Body of pancreas (tissue), 4 donors: ENCODE measurements at regions not wholly inside any gene's neighbourhood (a gene's known extent, or its start where the extent isn't known, plus 50 kb on each side); places are given as distances from the start of the nearest gene placed in this dataset.

Experiments
- ATAC-seq: fragments of 150-250 bp; one replicate; pipeline ENCODE4 v1.9.1; 2016
- DNase-seq, 4 donors: peaks; one replicate each; pipeline ENCODE4 v3.0.0-alpha.2; 2019
- H3K27ac ChIP-seq, 4 donors: fragments of 200-600 bp; sonication (generic); 1 replicate in 3 of 4; 2 replicates in 1 of 4; pipeline versions ENCODE4 v1.5.1 to v1.6.1; 2016 to 2019; ENCODE audit warnings: mild to moderate bottlenecking in 1 of 4, mixed read lengths in 1 of 4, moderate library complexity in 1 of 4
- H3K27me3 ChIP-seq, 2 donors: fragments of 200-600 bp; sonication (generic); one replicate each; pipeline ENCODE4 v1.6.0; 2016; ENCODE audit warnings: mild to moderate bottlenecking in 1 of 2
- H3K36me3 ChIP-seq, 2 donors: fragments of 200-600 bp; sonication (generic); replicated peaks in 1 of 2; 2 replicates each; pipeline ENCODE4 v1.5.1; 2016; ENCODE audit warnings: low read depth in 2 of 2; ENCODE audit not compliant: insufficient read depth in 1 of 2
- H3K4me1 ChIP-seq: fragments of 200-600 bp; sonication (generic); one replicate; pipeline ENCODE4 v1.6.0; 2016
- H3K4me3 ChIP-seq, 2 donors: fragments of 200-600 bp; sonication (generic); 1 replicate in 1 of 2; 2 replicates in 1 of 2; pipeline ENCODE4 v1.5.1; 2016 to 2019
- H3K9me3 ChIP-seq, 3 donors: fragments of 200-600 bp; sonication (generic); 1 replicate in 2 of 3; 2 replicates in 1 of 3; pipeline ENCODE4 v1.5.1; 2016
- CTCF ChIP-seq, 7 experiments: fragments of 450-650 bp in 4 of 7; fragments of 200-600 bp in 3 of 7; sonication (generic) in 3 of 7; IDR thresholded peaks; one replicate each; pipeline ENCODE4 v1.5.1; 2016 to 2019; ENCODE audit warnings: antibody characterized with exemption in 7 of 7
- POLR2A ChIP-seq, 3 donors: fragments of 450-650 bp; IDR thresholded peaks; one replicate each; pipeline ENCODE4 v1.6.1; 2016; ENCODE audit warnings: antibody characterized with exemption in 3 of 3, mild to moderate bottlenecking in 2 of 3
- WGBS, 2 donors: methylation state at CpG; one replicate each; pipeline ENCODE4 v1.1.5; 2017; 5-methylcytosine and 5-hydroxymethylcytosine counted together
- intact Hi-C: fragments of 100-400 bp; cut with DNase I; formaldehyde crosslinking; loops from one replicate; pipeline ENCODE4 v1.15.1; 2023

GRCh38 chr9:108751369-108751768 is 104.4 kb downstream of the ACTL7B start:
- H3K36me3 ChIP-seq: no peaks in the 10 kb centered on the region
- H3K27ac ChIP-seq: no peak overlapping the region
- intact Hi-C loops: no loop called here
- no peaks in the 10 kb centered on the region for H3K9me3 ChIP-seq
- ATAC-seq (no peak), DNase-seq (no peak)
- no peaks in the 10 kb centered on the region for H3K27me3 ChIP-seq
- peaks cover 6% of the 10 kb centered on the region for H3K4me1 ChIP-seq
- TF ChIP-seq CTCF (IDR thresholded peaks at IDR 0.05) (no peak), POLR2A (IDR thresholded peaks at IDR 0.05) (no peak)
- H3K4me3 ChIP-seq: no peak overlapping the region

GRCh38 chr9:108750661-108751215 is 105.0 kb downstream of the ACTL7B start:
- no peak for ATAC-seq
- intact Hi-C loops: no loop called here

GRCh38 chr9:108748776-108749175 is 107.0 kb downstream of the ACTL7B start:
- no peaks in the 10 kb centered on the region for H3K27me3 ChIP-seq
- intact Hi-C loops: no loop called here
- ATAC-seq (no peak), DNase-seq (no peak)
- no peaks in the 10 kb centered on the region for H3K9me3 ChIP-seq
- no peak overlapping the region for H3K27ac ChIP-seq
- TF ChIP-seq CTCF (IDR thresholded peaks at IDR 0.05) (no peak), POLR2A (IDR thresholded peaks at IDR 0.05) (no peak)
- H3K4me1 ChIP-seq: peaks cover 6% of the 10 kb centered on the region
- no peak overlapping the region for H3K4me3 ChIP-seq
- H3K36me3 ChIP-seq: no peaks in the 10 kb centered on the region

More at GRCh38 chr9:108750661-108751215, 105.0 kb downstream of the ACTL7B start:
- no peaks in the 10 kb centered on the region for H3K36me3 ChIP-seq
- no peaks in the 10 kb centered on the region for H3K27me3 ChIP-seq
- peaks cover 6% of the 10 kb centered on the region for H3K4me1 ChIP-seq
- TF ChIP-seq POLR2A (IDR thresholded peaks at IDR 0.05) (no peak), CTCF (IDR thresholded peaks at IDR 0.05) (no peak)
- no peaks in the 10 kb centered on the region for H3K9me3 ChIP-seq
- WGBS, 2 donors: 69 to 73% methylated on average over 6 of the region's 6 CpGs
- DNase-seq: no peak
- H3K27ac ChIP-seq: no peak overlapping the region
- no peak overlapping the region for H3K4me3 ChIP-seq

GRCh38 chr9:108746864-108747263 is 108.9 kb downstream of the ACTL7B start:
- Histone ChIP-seq H3K27ac (no peak overlapping the region), H3K27me3 (no peaks in the 10 kb centered on the region), H3K4me3 (no peak overlapping the region), H3K36me3 (no peaks in the 10 kb centered on the region), H3K9me3 (no peaks in the 10 kb centered on the region), H3K4me1 (peaks cover 6% of the 10 kb centered on the region)
- ATAC-seq (peak; percentile 30), DNase-seq (peak in 1 of 4 donors; percentile 5)
- intact Hi-C loops: no loop called here
- TF ChIP-seq POLR2A (IDR thresholded peaks at IDR 0.05) (no peak), CTCF (IDR thresholded peaks at IDR 0.05) (no peak)
- WGBS, 2 donors: 28 to 38% methylated on average over 2 of the region's 2 CpGs

- Histone ChIP-seq H3K27ac (no peak overlapping the region), H3K4me1 (peaks cover 6% of the 10 kb centered on the region), H3K9me3 (no peaks in the 10 kb centered on the region), H3K4me3 (no peak overlapping the region), H3K27me3 (no peaks in the 10 kb centered on the region), H3K36me3 (no peaks in the 10 kb centered on the region)
- intact Hi-C loops: no loop called here
- DNase-seq: no peak
- no peak for ATAC-seq
- 47 to 65% methylated on average over 2 to 3 of the region's 3 CpGs for WGBS, 2 donors
- no peak for TF ChIP-seq CTCF (IDR thresholded peaks at IDR 0.05)
- TF ChIP-seq POLR2A (IDR thresholded peaks at IDR 0.05): no peak
Observed at GRCh38 chr9:108746001-108746400, 109.8 kb downstream of the ACTL7B start.
